Embryonic facial prominence (tissue), 1 donor: ENCODE measurements at regions not wholly inside any gene's neighbourhood (a gene's known extent, or its start where the extent isn't known, plus 50 kb on each side); places are given as distances from the start of the nearest gene placed in this dataset.
"Not testable (repeated sequence)": the region's sequence is repeated elsewhere in the genome, so short reads cannot be mapped to it uniquely, and the experiment has no call there.

ENCODE experiments used
- DNase-seq: peaks from one replicate; pipeline ENCODE4 v3.0.0-alpha.2; 2016; ENCODE audit errors: extremely low spot score

GRCh38 chr4:12109056-12109455 lies 680.4 kb upstream of the HS3ST1 start:
- DNase-seq: not testable (repeated sequence)

- no peak for DNase-seq
Observed at GRCh38 chr4:12105519-12105918, 676.8 kb upstream of the HS3ST1 start.

- not testable (repeated sequence) for DNase-seq
Observed at GRCh38 chr4:12089920-12090319, 661.2 kb upstream of the HS3ST1 start.

GRCh38 chr4:12084690-12085089 lies 656.0 kb upstream of the HS3ST1 start:
- no peak for DNase-seq

- no peak for DNase-seq
Observed at GRCh38 chr4:12071316-12071715, 642.6 kb upstream of the HS3ST1 start.

GRCh38 chr4:12053966-12054365 lies 625.3 kb upstream of the HS3ST1 start:
- DNase-seq: no peak

GRCh38 chr4:12053556-12053955 lies 624.9 kb upstream of the HS3ST1 start:
- DNase-seq: no peak

- no peak for DNase-seq
Observed at GRCh38 chr4:12050357-12050756, 621.7 kb upstream of the HS3ST1 start.

- DNase-seq: no peak
Observed at GRCh38 chr4:12042818-12043217, 614.1 kb upstream of the HS3ST1 start.

- DNase-seq: no peak
Observed at GRCh38 chr4:12041828-12042227, 613.1 kb upstream of the HS3ST1 start.

- DNase-seq: no peak
Observed at GRCh38 chr4:12036450-12036849, 607.8 kb upstream of the HS3ST1 start.

- DNase-seq: no peak
Observed at GRCh38 chr4:12028258-12028657, 599.6 kb upstream of the HS3ST1 start.

- no peak for DNase-seq
Observed at GRCh38 chr4:12022409-12022808, 593.7 kb upstream of the HS3ST1 start.

GRCh38 chr4:12016729-12017128 lies 588.0 kb upstream of the HS3ST1 start:
- DNase-seq: no peak

GRCh38 chr4:12005471-12005870 lies 576.8 kb upstream of the HS3ST1 start:
- no peak for DNase-seq

- DNase-seq: not testable (repeated sequence)
Observed at GRCh38 chr4:11996581-11996980, 567.9 kb upstream of the HS3ST1 start.

- no peak for DNase-seq
Observed at GRCh38 chr4:11976726-11977263, 548.1 kb upstream of the HS3ST1 start.

- DNase-seq: no peak
Observed at GRCh38 chr4:11973270-11973669, 544.6 kb upstream of the HS3ST1 start.

GRCh38 chr4:11970754-11971153 lies 542.1 kb upstream of the HS3ST1 start:
- no peak for DNase-seq

GRCh38 chr4:11966782-11967181 lies 538.1 kb upstream of the HS3ST1 start:
- no peak for DNase-seq

GRCh38 chr4:11954093-11954492 lies 525.4 kb upstream of the HS3ST1 start:
- DNase-seq: no peak

GRCh38 chr4:11949355-11949754 lies 520.7 kb upstream of the HS3ST1 start:
- no peak for DNase-seq

- DNase-seq: not testable (repeated sequence)
Observed at GRCh38 chr4:11947629-11948028, 518.9 kb upstream of the HS3ST1 start.

- DNase-seq: no peak
Observed at GRCh38 chr4:11937941-11938340, 509.2 kb upstream of the HS3ST1 start.
